Activated naive CD8-positive, alpha-beta T cell treated with anti-CD3 and anti-CD28 coated beads, Interleukin-2, amount 50 U/mL, for 24 hours (primary cell): ENCODE measurements at regions not wholly inside any gene's neighbourhood (a gene's known extent, or its start where the extent isn't known, plus 50 kb on each side); places are given as distances from the start of the nearest gene placed in this dataset.

Experiments
- ATAC-seq: fragments of 150-1000 bp; cut with Tn5 transposase; one replicate; pipeline ENCODE4 v1.10.0; 2021
- DNase-seq: peaks from one replicate; pipeline ENCODE4 v3.0.0; 2021
- H3K27ac Mint-ChIP-seq: one replicate; pipeline ENCODE4 v1.8.0; 2021; ENCODE audit warnings: mild to moderate bottlenecking, mixed read lengths
- H3K27me3 Mint-ChIP-seq: one replicate; pipeline ENCODE4 v1.8.0; 2021; ENCODE audit warnings: mixed read lengths
- H3K36me3 Mint-ChIP-seq: one replicate; pipeline ENCODE4 v1.8.0; 2021; ENCODE audit warnings: low read depth, mixed read lengths
- H3K4me1 Mint-ChIP-seq: one replicate; pipeline ENCODE4 v1.8.0; 2021; ENCODE audit warnings: mixed read lengths
- H3K4me3 Mint-ChIP-seq: one replicate; pipeline ENCODE4 v1.8.0; 2021; ENCODE audit warnings: mild to moderate bottlenecking, moderate library complexity, mixed read lengths
- H3K9me3 Mint-ChIP-seq: one replicate; pipeline ENCODE4 v1.8.0; 2021; ENCODE audit warnings: mixed read lengths

GRCh38 chr14:104443391-104444158, 136.0 kb upstream of the C14orf180 start:
- H3K4me1 Mint-ChIP-seq = no peaks in the 10 kb centered on the region
- ATAC-seq (peak; percentile 37), DNase-seq (no peak)
- H3K36me3 Mint-ChIP-seq = no peaks in the 10 kb centered on the region
- H3K9me3 Mint-ChIP-seq = peaks cover 8% of the 10 kb centered on the region
- peak overlapping the region; percentile 64 for H3K27ac Mint-ChIP-seq
- peaks cover 7% of the 10 kb centered on the region for H3K27me3 Mint-ChIP-seq
- no peak overlapping the region for H3K4me3 Mint-ChIP-seq

GRCh38 chr14:104444159-104445030, 135.2 kb upstream of the C14orf180 start:
- no peak overlapping the region for H3K4me3 Mint-ChIP-seq
- peaks cover 12% of the 10 kb centered on the region for H3K9me3 Mint-ChIP-seq
- DNase-seq = no peak
- H3K27ac Mint-ChIP-seq = peak overlapping the region; percentile 64
- H3K36me3 Mint-ChIP-seq = no peaks in the 10 kb centered on the region
- peaks cover 9% of the 10 kb centered on the region for H3K27me3 Mint-ChIP-seq
- H3K4me1 Mint-ChIP-seq = no peaks in the 10 kb centered on the region
- ATAC-seq = peak; percentile 16

GRCh38 chr14:104445086-104445485, 134.5 kb upstream of the C14orf180 start:
- no peaks in the 10 kb centered on the region for H3K4me1 Mint-ChIP-seq
- no peaks in the 10 kb centered on the region for H3K36me3 Mint-ChIP-seq
- no peak for ATAC-seq
- no peak overlapping the region for H3K4me3 Mint-ChIP-seq
- H3K27me3 Mint-ChIP-seq = peaks cover 9% of the 10 kb centered on the region
- H3K9me3 Mint-ChIP-seq = peaks cover 12% of the 10 kb centered on the region
- H3K27ac Mint-ChIP-seq = no peak overlapping the region
- no peak for DNase-seq

- Mint-ChIP-seq H3K27me3 (peaks cover 9% of the 10 kb centered on the region), H3K27ac (no peak overlapping the region), H3K4me1 (no peaks in the 10 kb centered on the region), H3K9me3 (peaks cover 12% of the 10 kb centered on the region), H3K4me3 (no peak overlapping the region), H3K36me3 (no peaks in the 10 kb centered on the region)
- DNase-seq (no peak), ATAC-seq (no peak)
Observed at GRCh38 chr14:104445832-104446381, 133.7 kb upstream of the C14orf180 start.

GRCh38 chr14:104446611-104447010, 133.0 kb upstream of the C14orf180 start:
- Mint-ChIP-seq H3K27me3 (peaks cover 9% of the 10 kb centered on the region), H3K36me3 (no peaks in the 10 kb centered on the region), H3K27ac (no peak overlapping the region), H3K4me1 (no peaks in the 10 kb centered on the region), H3K4me3 (no peak overlapping the region), H3K9me3 (peaks cover 12% of the 10 kb centered on the region)
- no peak for ATAC-seq
- DNase-seq = no peak

GRCh38 chr14:104447750-104448149, 131.8 kb upstream of the C14orf180 start:
- peaks cover 9% of the 10 kb centered on the region for H3K27me3 Mint-ChIP-seq
- no peak overlapping the region for H3K4me3 Mint-ChIP-seq
- DNase-seq = no peak
- ATAC-seq = no peak
- no peak overlapping the region for H3K27ac Mint-ChIP-seq
- H3K36me3 Mint-ChIP-seq = no peaks in the 10 kb centered on the region
- H3K4me1 Mint-ChIP-seq = no peaks in the 10 kb centered on the region
- H3K9me3 Mint-ChIP-seq = peaks cover 12% of the 10 kb centered on the region

GRCh38 chr14:104448321-104448720, 131.2 kb upstream of the C14orf180 start:
- H3K27ac Mint-ChIP-seq = no peak overlapping the region
- H3K27me3 Mint-ChIP-seq = peaks cover 12% of the 10 kb centered on the region

GRCh38 chr14:104448721-104449120, 130.8 kb upstream of the C14orf180 start:
- DNase-seq (no peak), ATAC-seq (no peak)
- no peak overlapping the region for H3K27ac Mint-ChIP-seq
- no peak overlapping the region for H3K4me3 Mint-ChIP-seq
- peaks cover 12% of the 10 kb centered on the region for H3K9me3 Mint-ChIP-seq
- H3K36me3 Mint-ChIP-seq = no peaks in the 10 kb centered on the region
- peaks cover 12% of the 10 kb centered on the region for H3K27me3 Mint-ChIP-seq
- no peaks in the 10 kb centered on the region for H3K4me1 Mint-ChIP-seq

More at GRCh38 chr14:104448321-104448720, 131.2 kb upstream of the C14orf180 start:
- Mint-ChIP-seq H3K9me3 (peaks cover 12% of the 10 kb centered on the region), H3K4me1 (no peaks in the 10 kb centered on the region), H3K36me3 (no peaks in the 10 kb centered on the region), H3K4me3 (no peak overlapping the region)
- DNase-seq = no peak
- no peak for ATAC-seq

GRCh38 chr14:104450811-104451401, 128.7 kb upstream of the C14orf180 start:
- peaks cover 7% of the 10 kb centered on the region for H3K9me3 Mint-ChIP-seq
- no peak overlapping the region for H3K27ac Mint-ChIP-seq
- H3K4me1 Mint-ChIP-seq = no peaks in the 10 kb centered on the region
- DNase-seq = no peak
- no peak overlapping the region for H3K4me3 Mint-ChIP-seq
- H3K36me3 Mint-ChIP-seq = no peaks in the 10 kb centered on the region
- ATAC-seq = no peak
- peaks cover 20% of the 10 kb centered on the region for H3K27me3 Mint-ChIP-seq

- DNase-seq (no peak), ATAC-seq (no peak)
- H3K4me1 Mint-ChIP-seq = no peaks in the 10 kb centered on the region
- H3K36me3 Mint-ChIP-seq = no peaks in the 10 kb centered on the region
- no peak overlapping the region for H3K27ac Mint-ChIP-seq
- no peak overlapping the region for H3K4me3 Mint-ChIP-seq
- peaks cover 22% of the 10 kb centered on the region for H3K27me3 Mint-ChIP-seq
- peaks cover 7% of the 10 kb centered on the region for H3K9me3 Mint-ChIP-seq
Observed at GRCh38 chr14:104451474-104451873, 128.1 kb upstream of the C14orf180 start.

- Mint-ChIP-seq H3K9me3 (no peaks in the 10 kb centered on the region), H3K4me1 (peaks cover 6% of the 10 kb centered on the region), H3K36me3 (no peaks in the 10 kb centered on the region), H3K4me3 (no peak overlapping the region), H3K27ac (no peak overlapping the region), H3K27me3 (peaks cover 63% of the 10 kb centered on the region)
- no peak for ATAC-seq
- DNase-seq = no peak
Observed at GRCh38 chr14:104458845-104459244, 120.7 kb upstream of the C14orf180 start.

- Mint-ChIP-seq H3K4me3 (no peak overlapping the region), H3K4me1 (peaks cover 6% of the 10 kb centered on the region), H3K36me3 (no peaks in the 10 kb centered on the region), H3K27me3 (peaks cover 64% of the 10 kb centered on the region), H3K9me3 (no peaks in the 10 kb centered on the region), H3K27ac (no peak overlapping the region)
- DNase-seq = no peak
- no peak for ATAC-seq
Observed at GRCh38 chr14:104460791-104461651, 118.5 kb upstream of the C14orf180 start.

GRCh38 chr14:104461676-104462449, 117.7 kb upstream of the C14orf180 start:
- ATAC-seq (no peak), DNase-seq (no peak)
- H3K27me3 Mint-ChIP-seq = peaks cover 60% of the 10 kb centered on the region
- no peaks in the 10 kb centered on the region for H3K9me3 Mint-ChIP-seq
- H3K36me3 Mint-ChIP-seq = no peaks in the 10 kb centered on the region
- no peak overlapping the region for H3K27ac Mint-ChIP-seq
- no peak overlapping the region for H3K4me3 Mint-ChIP-seq
- H3K4me1 Mint-ChIP-seq = peaks cover 6% of the 10 kb centered on the region
